ENCODE measurements at regions not wholly inside any gene's neighbourhood (a gene's known extent, or its start where the extent isn't known, plus 50 kb on each side); places are given as distances from the start of the nearest gene placed in this dataset.

- no peak overlapping the region for H4K91ac ChIP-seq (replicated peaks; ENCODE audit: insufficient read length, low read length)
- no peaks in the 10 kb centered on the region for H3K4me1 ChIP-seq (replicated peaks in 1 of 4; ENCODE audit: control insufficient read depth in 3 of 4, insufficient read depth in 4 of 4, low read length in 3 of 4)
- ChIA-PET POLR2A (ENCODE audit: partially characterized antibody) (no interaction called here), CTCF (ENCODE audit: partially characterized antibody) (no interaction called here)
- FAIRE-seq (no peak), DNase-seq (ENCODE audit: low read depth in 1 of 2, low spot score in 2 of 2) (no peak)
- H3K9ac ChIP-seq (replicated peaks in 1 of 4; ENCODE audit: extremely low read depth in 1 of 4, low read depth in 3 of 4, low read length in 3 of 4): no peak overlapping the region
- no peak overlapping the region for H3K23ac ChIP-seq (ENCODE audit: insufficient read length)
- no peak overlapping the region for H3K4ac ChIP-seq (replicated peaks; ENCODE audit: insufficient read length, low read depth, low read length)
- no peaks in the 10 kb centered on the region for H3K9me3 ChIP-seq (ENCODE audit: insufficient read depth in 2 of 2, low read depth in 1 of 2, low read length in 1 of 2)
- no peak overlapping the region for H3K27ac ChIP-seq (ENCODE audit: low read depth, low read length)
- no peak overlapping the region for H2BK5ac ChIP-seq (ENCODE audit: low read depth, low read length)
- H2BK20ac ChIP-seq (ENCODE audit: low read length): no peak overlapping the region
- no peak overlapping the region for H2AFZ ChIP-seq (ENCODE audit: low read length)
- H3K79me2 ChIP-seq (ENCODE audit: control insufficient read depth in 1 of 2, insufficient read depth in 2 of 2, low read length in 2 of 2): no peaks in the 10 kb centered on the region
- H3K27me3 ChIP-seq (replicated peaks in 1 of 4; ENCODE audit: control insufficient read depth in 3 of 4, extremely low read depth in 1 of 4, insufficient read depth in 3 of 4, low read length in 3 of 4): no peaks in the 10 kb centered on the region
- H4K8ac ChIP-seq (ENCODE audit: extremely low read depth, insufficient read depth, low read length): no peak overlapping the region
- no peak overlapping the region for H2BK120ac ChIP-seq (replicated peaks; ENCODE audit: low read depth, low read length)
- H3K18ac ChIP-seq (ENCODE audit: extremely low read depth, low read length): no peak overlapping the region
- no peaks in the 10 kb centered on the region for H4K20me1 ChIP-seq (replicated peaks in 1 of 2; ENCODE audit: control insufficient read depth in 1 of 2, insufficient read depth in 2 of 2, low read length in 2 of 2)
- no peaks in the 10 kb centered on the region for H3K79me1 ChIP-seq (ENCODE audit: low read depth, low read length)
- WGBS, 2 experiments (ENCODE audit: extremely low coverage in 1 of 2, insufficient coverage in 1 of 2, insufficient read length in 1 of 2, insufficient replicate concordance in 2 of 2, low coverage in 1 of 2, low lambda C conversion rate in 2 of 2, missing lambda C conversion rate in 1 of 2): 97% methylated on average over 3 of the region's 3 CpGs; no CpG with 5 or more reads in 1 of the 2 experiments
- H2BK15ac ChIP-seq (ENCODE audit: low read length): no peak overlapping the region
- no peak overlapping the region for H3K56ac ChIP-seq (replicated peaks; ENCODE audit: insufficient read length, low read depth, low read length)
- H4K5ac ChIP-seq (ENCODE audit: insufficient read length, low read depth, low read length): no peak overlapping the region
- H3K4me3 ChIP-seq (ENCODE audit: extremely low read depth in 1 of 4, insufficient read depth in 2 of 4, low read depth in 3 of 4, low read length in 4 of 4): no peak overlapping the region
- no peak overlapping the region for H2AK5ac ChIP-seq (ENCODE audit: low read depth, low read length)
- no peak overlapping the region for H2BK12ac ChIP-seq (ENCODE audit: low read depth, low read length)
- no peak overlapping the region for H3K14ac ChIP-seq (ENCODE audit: insufficient read length)
- no peaks in the 10 kb centered on the region for H3K23me2 ChIP-seq (ENCODE audit: low read depth, low read length)
- TF ChIP-seq BACH1 (IDR thresholded peaks at IDR 0.05; ENCODE audit: low read length): no peak
- TF ChIP-seq HDAC6 (IDR thresholded peaks at IDR 0.05; ENCODE audit: low read depth, low read length): no peak
- no peak for TF ChIP-seq YY1 (IDR thresholded peaks at IDR 0.05; ENCODE audit: low read depth, low read length)
- TF ChIP-seq CTBP2 (IDR thresholded peaks at IDR 0.05; ENCODE audit: borderline replicate concordance, insufficient read depth, insufficient read length, low read length): no peak
- no peak for TF ChIP-seq CEBPB (IDR thresholded peaks at IDR 0.05; ENCODE audit: low read depth, low read length)
- no peak for TF ChIP-seq SP4 (IDR thresholded peaks at IDR 0.05; ENCODE audit: low read length)
- TF ChIP-seq CREB1 (IDR thresholded peaks at IDR 0.05): no peak
- TF ChIP-seq HDAC2 (IDR thresholded peaks at IDR 0.05; ENCODE audit: borderline replicate concordance in 1 of 2, low read depth in 2 of 2, low read length in 2 of 2): no peak
- TF ChIP-seq PHF8 (conservative IDR thresholded peaks at IDR 0.05; ENCODE audit: low read depth, low read length): no peak
- TF ChIP-seq RAD21 (IDR thresholded peaks at IDR 0.05 in 1 of 2, conservative IDR thresholded peaks at IDR 0.05 in 1 of 2; ENCODE audit: low read depth in 2 of 2, low read length in 2 of 2): no peak
- H3K36me3 ChIP-seq (ENCODE audit: control insufficient read depth in 2 of 4, insufficient read depth in 4 of 4, low read length in 3 of 4): no peaks in the 10 kb centered on the region
- no peak overlapping the region for H3K4me2 ChIP-seq (ENCODE audit: insufficient read depth in 1 of 2, low read depth in 2 of 2, low read length in 2 of 2)
These were observed 769.0 kb upstream of the RGMB start for GRCh38 chr5:98004463-98004862.

All from H1 (cell line).